Ishikawa (cell line): ENCODE measurements at regions not wholly inside any gene's neighbourhood (a gene's known extent, or its start where the extent isn't known, plus 50 kb on each side); places are given as distances from the start of the nearest gene placed in this dataset.
A peak's percentile ranks its signal among the peaks of the same experiment; 100 is the strongest.

Experiments
- CEBPB ChIP-seq: IDR thresholded peaks from 2 replicates; pipeline ENCODE4 v1.6.1; 2012
- CREB1 ChIP-seq: IDR thresholded peaks from 2 replicates; pipeline ENCODE4 v1.6.1; 2012; ENCODE audit warnings: low read depth
- EGR1 ChIP-seq: IDR thresholded peaks from 2 replicates; pipeline ENCODE4 v1.6.1; 2012
- EP300 ChIP-seq: IDR thresholded peaks from 2 replicates; pipeline ENCODE4 v1.6.1; 2012; ENCODE audit warnings: borderline replicate concordance
- FOXM1 ChIP-seq: IDR thresholded peaks from 2 replicates; pipeline ENCODE4 v1.6.1; 2012; ENCODE audit warnings: low read depth, borderline replicate concordance
- MAX ChIP-seq: IDR thresholded peaks from 2 replicates; pipeline ENCODE4 v1.6.1; 2012
- NFIC ChIP-seq: IDR thresholded peaks from 2 replicates; pipeline ENCODE4 v1.6.1; 2012
- RAD21 ChIP-seq: IDR thresholded peaks from 2 replicates; pipeline ENCODE4 v1.6.1; 2012; ENCODE audit warnings: low read depth
- TAF1 ChIP-seq: IDR thresholded peaks from 2 replicates; pipeline ENCODE4 v1.6.1; 2012; ENCODE audit warnings: low read depth, mild to moderate bottlenecking
- TCF12 ChIP-seq: IDR thresholded peaks from 2 replicates; pipeline ENCODE4 v1.6.1; 2012; ENCODE audit warnings: low read depth
- TEAD4 ChIP-seq: IDR thresholded peaks from 2 replicates; pipeline ENCODE4 v1.6.1; 2012
- USF1 ChIP-seq: IDR thresholded peaks from 2 replicates; pipeline ENCODE4 v1.6.1; 2012
- YY1 ChIP-seq: IDR thresholded peaks from 2 replicates; pipeline ENCODE4 v1.6.1; 2012; ENCODE audit warnings: low read depth
- ZBTB7A ChIP-seq: IDR thresholded peaks from 2 replicates; pipeline ENCODE4 v1.6.1; 2012; ENCODE audit warnings: low read depth
- TF ChIP-seq, protein P1 (sequence below): IDR thresholded peaks from 2 replicates; pipeline ENCODE4 v1.6.1; 2012; ENCODE audit warnings: low read depth, mild to moderate bottlenecking

GRCh38 chr1:193411714-193412113 lies 225.3 kb upstream of the B3GALT2 start:
- TF ChIP-seq NFIC = no peak

DNA sequence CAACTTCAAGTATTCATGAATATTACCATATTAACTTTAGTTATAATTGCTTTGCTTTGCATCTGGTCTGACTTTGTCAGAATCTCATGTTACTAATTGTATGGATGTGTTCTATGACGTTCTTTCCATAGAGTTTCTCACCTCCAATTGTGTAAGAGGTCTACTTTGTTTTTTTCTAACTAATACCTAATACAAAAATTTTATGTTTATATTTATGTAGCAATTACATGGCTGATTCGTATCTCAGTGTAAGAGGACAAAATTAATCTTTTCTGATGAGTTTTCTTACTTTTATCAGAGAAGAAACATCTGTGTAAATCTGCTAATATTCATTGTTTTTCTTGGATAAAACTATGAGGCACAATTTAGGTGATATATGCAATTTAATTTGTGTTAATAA lies 224.8 kb upstream of the B3GALT2 start:
- TF ChIP-seq, protein P1, sequence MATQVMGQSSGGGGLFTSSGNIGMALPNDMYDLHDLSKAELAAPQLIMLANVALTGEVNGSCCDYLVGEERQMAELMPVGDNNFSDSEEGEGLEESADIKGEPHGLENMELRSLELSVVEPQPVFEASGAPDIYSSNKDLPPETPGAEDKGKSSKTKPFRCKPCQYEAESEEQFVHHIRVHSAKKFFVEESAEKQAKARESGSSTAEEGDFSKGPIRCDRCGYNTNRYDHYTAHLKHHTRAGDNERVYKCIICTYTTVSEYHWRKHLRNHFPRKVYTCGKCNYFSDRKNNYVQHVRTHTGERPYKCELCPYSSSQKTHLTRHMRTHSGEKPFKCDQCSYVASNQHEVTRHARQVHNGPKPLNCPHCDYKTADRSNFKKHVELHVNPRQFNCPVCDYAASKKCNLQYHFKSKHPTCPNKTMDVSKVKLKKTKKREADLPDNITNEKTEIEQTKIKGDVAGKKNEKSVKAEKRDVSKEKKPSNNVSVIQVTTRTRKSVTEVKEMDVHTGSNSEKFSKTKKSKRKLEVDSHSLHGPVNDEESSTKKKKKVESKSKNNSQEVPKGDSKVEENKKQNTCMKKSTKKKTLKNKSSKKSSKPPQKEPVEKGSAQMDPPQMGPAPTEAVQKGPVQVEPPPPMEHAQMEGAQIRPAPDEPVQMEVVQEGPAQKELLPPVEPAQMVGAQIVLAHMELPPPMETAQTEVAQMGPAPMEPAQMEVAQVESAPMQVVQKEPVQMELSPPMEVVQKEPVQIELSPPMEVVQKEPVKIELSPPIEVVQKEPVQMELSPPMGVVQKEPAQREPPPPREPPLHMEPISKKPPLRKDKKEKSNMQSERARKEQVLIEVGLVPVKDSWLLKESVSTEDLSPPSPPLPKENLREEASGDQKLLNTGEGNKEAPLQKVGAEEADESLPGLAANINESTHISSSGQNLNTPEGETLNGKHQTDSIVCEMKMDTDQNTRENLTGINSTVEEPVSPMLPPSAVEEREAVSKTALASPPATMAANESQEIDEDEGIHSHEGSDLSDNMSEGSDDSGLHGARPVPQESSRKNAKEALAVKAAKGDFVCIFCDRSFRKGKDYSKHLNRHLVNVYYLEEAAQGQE = no peak
- TF ChIP-seq EGR1 = no peak

GRCh38 chr1:193408782-193409293 lies 222.4 kb upstream of the B3GALT2 start:
- no peak for TF ChIP-seq TCF12
- TF ChIP-seq RAD21 = no peak
- no peak for TF ChIP-seq ZBTB7A
- no peak for TF ChIP-seq MAX
- TF ChIP-seq USF1 = no peak

DNA sequence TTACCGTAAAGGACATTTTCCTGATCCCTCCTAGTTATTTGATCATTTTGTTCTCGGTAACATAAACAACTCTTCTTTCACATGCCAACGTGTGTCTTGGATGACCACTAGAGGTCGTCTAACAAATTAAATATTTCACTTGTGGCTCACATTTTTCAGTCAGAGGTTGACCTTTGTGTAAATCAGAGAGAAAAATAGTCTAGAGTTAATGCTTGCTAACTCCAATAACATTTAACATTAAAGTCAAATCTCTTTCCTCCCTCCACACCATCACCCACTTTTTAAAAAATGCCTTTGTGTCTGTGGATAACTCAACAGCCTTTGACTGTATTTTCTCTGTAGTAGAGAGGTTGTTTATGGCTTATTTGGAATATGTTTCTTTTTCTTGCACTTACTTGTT lies 220.5 kb upstream of the B3GALT2 start:
- peak; percentile 66 for TF ChIP-seq RAD21
- no peak for TF ChIP-seq EGR1
- TF ChIP-seq TEAD4 = peak; percentile 30; the same call in 1 of the 2 replicates

- TF ChIP-seq YY1 (no peak), TEAD4 (no peak), USF1 (no peak), NFIC (no peak), MAX (no peak), CREB1 (no peak), TAF1 (no peak)
Measured at GRCh38 chr1:193404236-193404635, 217.8 kb upstream of the B3GALT2 start.

DNA sequence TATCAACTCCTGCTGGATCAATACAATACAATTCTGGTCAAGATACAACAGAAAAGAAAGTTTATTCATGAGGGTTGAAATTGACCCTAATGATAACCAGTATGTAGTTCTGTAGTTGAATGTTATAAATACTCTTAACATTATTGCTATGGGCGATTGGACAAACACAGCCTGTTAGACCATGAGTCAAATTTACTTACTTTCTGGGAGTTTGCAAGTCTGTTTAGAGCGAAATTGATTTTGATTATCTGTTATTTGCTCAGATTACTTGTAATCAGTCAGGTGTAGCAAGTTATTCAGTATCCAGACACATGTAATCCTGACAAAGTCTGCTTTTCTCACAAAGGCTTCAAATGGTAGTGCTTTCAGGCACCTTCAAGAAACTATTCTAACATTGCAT lies 216.6 kb upstream of the B3GALT2 start:
- TF ChIP-seq MAX (no peak), CREB1 (no peak), FOXM1 (no peak), EP300 (no peak), CEBPB (no peak), TCF12 (no peak), YY1 (no peak), TEAD4 (no peak), RAD21 (no peak), USF1 (no peak), EGR1 (no peak), ZBTB7A (no peak)
- TF ChIP-seq, protein P1 = no peak

DNA sequence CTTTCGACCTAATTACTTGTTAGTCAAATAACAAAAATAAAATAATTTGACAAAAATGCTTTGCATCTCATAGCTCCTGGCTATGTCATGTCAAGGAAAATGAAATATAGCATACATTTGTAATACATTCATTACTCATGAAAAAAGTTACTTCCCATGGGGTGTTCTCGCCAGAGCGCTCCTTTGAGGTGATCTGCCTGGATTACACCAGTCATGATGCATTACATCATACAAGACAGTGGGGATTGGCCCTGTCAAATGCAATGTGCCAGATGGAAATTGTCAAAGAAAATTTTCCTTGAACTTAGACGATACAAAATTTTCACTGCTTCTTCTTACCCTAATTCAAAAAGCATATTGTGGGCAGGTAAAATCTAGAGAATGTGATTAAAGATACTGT lies 215.6 kb upstream of the B3GALT2 start:
- TF ChIP-seq USF1 = no peak
- TF ChIP-seq EGR1 = no peak
- TF ChIP-seq TEAD4 = no peak
- no peak for TF ChIP-seq ZBTB7A
- TF ChIP-seq RAD21 = no peak
- TF ChIP-seq TAF1 = no peak
- no peak for TF ChIP-seq EP300
- TF ChIP-seq CREB1 = no peak
